HEK293 (cell line): ENCODE measurements at regions not wholly inside any gene's neighbourhood (a gene's known extent, or its start where the extent isn't known, plus 50 kb on each side); places are given as distances from the start of the nearest gene placed in this dataset.

Source experiments
- CTCF ChIP-seq: fragments of 450-650 bp; formaldehyde crosslinking; IDR thresholded peaks from 2 replicates; pipeline ENCODE4 v1.5.1; 2016; ENCODE audit warnings: missing biosample characterization, missing genetic modification characterization
- ZNF175 ChIP-seq: fragments of 450-650 bp; formaldehyde crosslinking; IDR thresholded peaks from 2 replicates; pipeline ENCODE4 v1.5.1; 2016; ENCODE audit warnings: missing biosample characterization, missing genetic modification characterization
- ZNF274 ChIP-seq, 2 experiments: fragments of 200-500 bp in 1 of 2; fragments of 450-650 bp in 1 of 2; sonication (Bioruptor generic) in 1 of 2; formaldehyde crosslinking in 1 of 2; IDR thresholded peaks; 2 replicates each; pipeline versions ENCODE4 v1.5.1 to v1.6.1; 2014 to 2016; ENCODE audit warnings: borderline replicate concordance in 1 of 2, inconsistent platforms in 1 of 2, low read length in 1 of 2, missing biosample characterization in 1 of 2, missing genetic modification characterization in 1 of 2
- ZNF354C ChIP-seq: fragments of 450-650 bp; formaldehyde crosslinking; IDR thresholded peaks from 2 replicates; pipeline ENCODE4 v1.5.1; 2016; ENCODE audit warnings: missing biosample characterization, missing genetic modification characterization, low read depth, borderline replicate concordance

GRCh38 chrX:124680287-124680686, 333.9 kb downstream of the SH2D1A start:
- no peak for TF ChIP-seq CTCF (tag by site-specific recombination)
- no peak for TF ChIP-seq ZNF354C (tag by site-specific recombination)
- no peak for TF ChIP-seq ZNF175 (tag by site-specific recombination)
- TF ChIP-seq ZNF274 (IDR thresholded peaks at IDR 0.05; ENCODE audit: low read length) = no peak
- TF ChIP-seq ZNF274 (tag by site-specific recombination; IDR thresholded peaks at IDR 0.05; ENCODE audit: borderline replicate concordance) = no peak
